HEK293 (cell line): ENCODE measurements at regions not wholly inside any gene's neighbourhood (a gene's known extent, or its start where the extent isn't known, plus 50 kb on each side); places are given as distances from the start of the nearest gene placed in this dataset.

Experiments used
- CTCF ChIA-PET: fragments of 350-600 bp; formaldehyde crosslinking; extraction: SDS; loops from one replicate; lab custom pipeline; 2021; ENCODE audit warnings: antibody characterized with exemption; lab: Yijun Ruan, JAX
- POLR2A ChIA-PET: fragments of 300-600 bp; formaldehyde crosslinking; extraction: SDS; loops from one replicate; lab custom pipeline; 2020; ENCODE audit warnings: antibody characterized with exemption, inconsistent platforms; lab: Yijun Ruan, JAX
- H3K27ac ChIP-seq: fragments of 200-500 bp; sonication (Bioruptor generic); 2 replicates; pipeline ENCODE4 v1.5.1; 2014; ENCODE audit warnings: low read depth, low read length, control low read depth, inconsistent platforms; ENCODE audit errors: extremely low read depth
- H3K36me3 ChIP-seq, 2 experiments: fragments of 200-500 bp in 1 of 2; sonication (Bioruptor generic) in 1 of 2; 1 replicate in 1 of 2; 2 replicates in 1 of 2; pipeline ENCODE4 v1.5.1; 2014 to 2017; ENCODE audit warnings: inconsistent platforms in 2 of 2, low read length in 2 of 2; ENCODE audit not compliant: control insufficient read depth in 2 of 2, insufficient read depth in 1 of 2
- H3K4me1 ChIP-seq: fragments of 200-500 bp; sonication (Bioruptor generic); 2 replicates; pipeline ENCODE4 v1.5.1; 2014; ENCODE audit warnings: mild to moderate bottlenecking, low read length, inconsistent platforms; ENCODE audit not compliant: control insufficient read depth, insufficient read depth
- H3K4me3 ChIP-seq: 2 replicates; pipeline ENCODE4 v1.5.1; 2011; ENCODE audit warnings: low read depth, mild to moderate bottlenecking, control low read depth, low read length, moderate library complexity
- H3K9me3 ChIP-seq: fragments of 200-500 bp; sonication (Bioruptor generic); 2 replicates; pipeline ENCODE4 v1.5.1; 2014; ENCODE audit warnings: low read depth, low read length, inconsistent platforms; ENCODE audit not compliant: control insufficient read depth, insufficient read depth
- GFI1B ChIP-seq: fragments of 450-650 bp; formaldehyde crosslinking; IDR thresholded peaks from 2 replicates; pipeline ENCODE4 v1.5.1; 2016; ENCODE audit warnings: missing biosample characterization, missing genetic modification characterization
- IKZF3 ChIP-seq: fragments of 450-650 bp; IDR thresholded peaks from 2 replicates; pipeline ENCODE4 v1.5.0; 2018; ENCODE audit warnings: missing biosample characterization, mild to moderate bottlenecking, missing genetic modification characterization, moderate library complexity
- KLF1 ChIP-seq: fragments of 450-650 bp; formaldehyde crosslinking; IDR thresholded peaks from 2 replicates; pipeline ENCODE4 v1.5.1; 2016; ENCODE audit warnings: missing biosample characterization, missing genetic modification characterization
- KLF10 ChIP-seq: fragments of 450-650 bp; IDR thresholded peaks from 2 replicates; pipeline ENCODE4 v1.5.1; 2018; ENCODE audit warnings: missing biosample characterization, mild to moderate bottlenecking, missing genetic modification characterization
- KLF8 ChIP-seq: fragments of 450-650 bp; formaldehyde crosslinking; IDR thresholded peaks from 2 replicates; pipeline ENCODE4 v1.5.1; 2016; ENCODE audit warnings: missing biosample characterization, missing genetic modification characterization
- MYNN ChIP-seq: fragments of 450-650 bp; formaldehyde crosslinking; IDR thresholded peaks from 2 replicates; pipeline ENCODE4 v1.5.1; 2016; ENCODE audit warnings: missing biosample characterization, missing genetic modification characterization, borderline replicate concordance
- SP2 ChIP-seq: fragments of 450-650 bp; formaldehyde crosslinking; IDR thresholded peaks from 2 replicates; pipeline ENCODE4 v1.5.1; 2016; ENCODE audit warnings: missing biosample characterization, missing genetic modification characterization
- TRIM28 ChIP-seq: IDR thresholded peaks from 2 replicates; pipeline ENCODE4 v1.6.1; 2011; ENCODE audit warnings: low read length, control low read depth, borderline replicate concordance
- YY2 ChIP-seq: fragments of 450-650 bp; formaldehyde crosslinking; IDR thresholded peaks from 2 replicates; pipeline ENCODE4 v1.5.1; 2016; ENCODE audit warnings: missing biosample characterization, missing genetic modification characterization
- ZBTB20 ChIP-seq: fragments of 450-650 bp; formaldehyde crosslinking; IDR thresholded peaks from 2 replicates; pipeline ENCODE4 v1.5.1; 2016; ENCODE audit warnings: missing biosample characterization, missing genetic modification characterization
- ZNF174 ChIP-seq: fragments of 450-650 bp; formaldehyde crosslinking; IDR thresholded peaks from 2 replicates; pipeline ENCODE4 v1.5.0; 2017; ENCODE audit warnings: missing biosample characterization, mild to moderate bottlenecking, missing genetic modification characterization
- ZNF202 ChIP-seq: fragments of 450-650 bp; formaldehyde crosslinking; IDR thresholded peaks from 2 replicates; pipeline ENCODE4 v1.5.1; 2016; ENCODE audit warnings: missing biosample characterization, missing genetic modification characterization, borderline replicate concordance
- ZNF274 ChIP-seq, 2 experiments: fragments of 200-500 bp in 1 of 2; fragments of 450-650 bp in 1 of 2; sonication (Bioruptor generic) in 1 of 2; formaldehyde crosslinking in 1 of 2; IDR thresholded peaks; 2 replicates each; pipeline versions ENCODE4 v1.5.1 to v1.6.1; 2014 to 2016; ENCODE audit warnings: borderline replicate concordance in 1 of 2, inconsistent platforms in 1 of 2, low read length in 1 of 2, missing biosample characterization in 1 of 2, missing genetic modification characterization in 1 of 2
- ZNF416 ChIP-seq: fragments of 450-650 bp; formaldehyde crosslinking; IDR thresholded peaks from 2 replicates; pipeline ENCODE4 v1.5.1; 2016; ENCODE audit warnings: missing biosample characterization, missing genetic modification characterization
- ZNF423 ChIP-seq: fragments of 450-650 bp; formaldehyde crosslinking; IDR thresholded peaks from 2 replicates; pipeline ENCODE4 v1.5.1; 2016; ENCODE audit warnings: missing biosample characterization, missing genetic modification characterization
- ZNF510 ChIP-seq: fragments of 450-650 bp; formaldehyde crosslinking; IDR thresholded peaks from 2 replicates; pipeline ENCODE4 v1.5.1; 2018; ENCODE audit warnings: mild to moderate bottlenecking, missing genetic modification characterization, missing biosample characterization; ENCODE audit not compliant: insufficient replicate concordance
- ZNF585B ChIP-seq: fragments of 450-650 bp; formaldehyde crosslinking; IDR thresholded peaks from 2 replicates; pipeline ENCODE4 v1.5.1; 2016; ENCODE audit warnings: missing biosample characterization, missing genetic modification characterization
- ZSCAN30 ChIP-seq: fragments of 450-650 bp; IDR thresholded peaks from 2 replicates; pipeline ENCODE4 v1.5.1; 2018; ENCODE audit warnings: missing biosample characterization, mild to moderate bottlenecking, missing genetic modification characterization, moderate library complexity
- ZXDB ChIP-seq: fragments of 450-650 bp; formaldehyde crosslinking; IDR thresholded peaks from 2 replicates; pipeline ENCODE4 v1.5.1; 2016; ENCODE audit warnings: missing biosample characterization, missing genetic modification characterization
- TF ChIP-seq, protein P1 (sequence below): fragments of 450-650 bp; formaldehyde crosslinking; IDR thresholded peaks from 2 replicates; pipeline ENCODE4 v1.5.1; 2016; ENCODE audit warnings: missing biosample characterization, missing genetic modification characterization
- TF ChIP-seq, protein P2 (sequence below): fragments of 450-650 bp; formaldehyde crosslinking; IDR thresholded peaks from 2 replicates; pipeline ENCODE4 v1.5.1; 2016; ENCODE audit warnings: missing biosample characterization, missing genetic modification characterization
- TF ChIP-seq, protein P3 (sequence below): fragments of 450-650 bp; formaldehyde crosslinking; IDR thresholded peaks from 2 replicates; pipeline ENCODE4 v1.5.1; 2017; ENCODE audit warnings: missing biosample characterization, missing genetic modification characterization

DNA sequence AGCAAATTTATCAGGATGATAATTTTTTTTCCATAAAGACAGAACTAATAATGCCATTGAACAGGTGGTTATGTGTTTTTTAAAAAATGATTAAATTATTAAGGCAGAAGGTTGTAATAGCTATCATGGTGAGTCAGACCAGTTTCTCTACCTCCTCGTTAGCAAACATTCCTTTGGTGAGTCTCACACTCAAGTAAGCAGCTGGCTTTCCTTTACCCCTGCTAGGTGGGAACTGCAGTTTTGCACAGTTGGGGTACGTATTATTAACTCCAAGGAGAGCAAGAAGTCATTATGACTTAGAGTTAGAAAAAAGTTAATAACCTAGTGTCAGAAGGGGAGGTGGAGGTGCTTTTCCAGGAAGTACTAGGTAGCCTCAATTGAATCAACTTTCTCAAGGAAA, 165.3 kb downstream of the SNAPC1 start:
- TF ChIP-seq GFI1B (tag by site-specific recombination) (no peak), ZNF423 (tag by site-specific recombination) (no peak), KLF10 (no peak), KLF1 (no peak), TRIM28 (no peak), ZNF202 (tag by site-specific recombination) (no peak), ZBTB20 (tag by site-specific recombination) (no peak), ZXDB (tag by site-specific recombination) (no peak), IKZF3 (tag by site-specific recombination) (no peak), SP2 (tag by site-specific recombination) (no peak), MYNN (tag by site-specific recombination) (no peak)
- TF ChIP-seq, protein P1, sequence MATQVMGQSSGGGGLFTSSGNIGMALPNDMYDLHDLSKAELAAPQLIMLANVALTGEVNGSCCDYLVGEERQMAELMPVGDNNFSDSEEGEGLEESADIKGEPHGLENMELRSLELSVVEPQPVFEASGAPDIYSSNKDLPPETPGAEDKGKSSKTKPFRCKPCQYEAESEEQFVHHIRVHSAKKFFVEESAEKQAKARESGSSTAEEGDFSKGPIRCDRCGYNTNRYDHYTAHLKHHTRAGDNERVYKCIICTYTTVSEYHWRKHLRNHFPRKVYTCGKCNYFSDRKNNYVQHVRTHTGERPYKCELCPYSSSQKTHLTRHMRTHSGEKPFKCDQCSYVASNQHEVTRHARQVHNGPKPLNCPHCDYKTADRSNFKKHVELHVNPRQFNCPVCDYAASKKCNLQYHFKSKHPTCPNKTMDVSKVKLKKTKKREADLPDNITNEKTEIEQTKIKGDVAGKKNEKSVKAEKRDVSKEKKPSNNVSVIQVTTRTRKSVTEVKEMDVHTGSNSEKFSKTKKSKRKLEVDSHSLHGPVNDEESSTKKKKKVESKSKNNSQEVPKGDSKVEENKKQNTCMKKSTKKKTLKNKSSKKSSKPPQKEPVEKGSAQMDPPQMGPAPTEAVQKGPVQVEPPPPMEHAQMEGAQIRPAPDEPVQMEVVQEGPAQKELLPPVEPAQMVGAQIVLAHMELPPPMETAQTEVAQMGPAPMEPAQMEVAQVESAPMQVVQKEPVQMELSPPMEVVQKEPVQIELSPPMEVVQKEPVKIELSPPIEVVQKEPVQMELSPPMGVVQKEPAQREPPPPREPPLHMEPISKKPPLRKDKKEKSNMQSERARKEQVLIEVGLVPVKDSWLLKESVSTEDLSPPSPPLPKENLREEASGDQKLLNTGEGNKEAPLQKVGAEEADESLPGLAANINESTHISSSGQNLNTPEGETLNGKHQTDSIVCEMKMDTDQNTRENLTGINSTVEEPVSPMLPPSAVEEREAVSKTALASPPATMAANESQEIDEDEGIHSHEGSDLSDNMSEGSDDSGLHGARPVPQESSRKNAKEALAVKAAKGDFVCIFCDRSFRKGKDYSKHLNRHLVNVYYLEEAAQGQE (tag by site-specific recombination) = no peak
- TF ChIP-seq, all 188 proteins: peak for 0
- Histone ChIP-seq H3K4me3 (no peak overlapping the region), H3K4me1 (peaks cover 6% of the 10 kb centered on the region), H3K27ac (no peak overlapping the region), H3K36me3 (no peaks in the 10 kb centered on the region), H3K9me3 (no peaks in the 10 kb centered on the region)
- CTCF ChIA-PET = interaction anchor here (0.6 to 1.4 kb wide), 3 partner anchors 33 to 201 kb away, joined by 3 to 5 read pairs (median 4); no protein-coding TSS in a partner anchor
- POLR2A ChIA-PET = interaction anchor here (1.0 kb wide), 1 partner anchor 232 kb away, joined by 3 read pairs; the partner anchor contains the start of gene HIF1A

DNA sequence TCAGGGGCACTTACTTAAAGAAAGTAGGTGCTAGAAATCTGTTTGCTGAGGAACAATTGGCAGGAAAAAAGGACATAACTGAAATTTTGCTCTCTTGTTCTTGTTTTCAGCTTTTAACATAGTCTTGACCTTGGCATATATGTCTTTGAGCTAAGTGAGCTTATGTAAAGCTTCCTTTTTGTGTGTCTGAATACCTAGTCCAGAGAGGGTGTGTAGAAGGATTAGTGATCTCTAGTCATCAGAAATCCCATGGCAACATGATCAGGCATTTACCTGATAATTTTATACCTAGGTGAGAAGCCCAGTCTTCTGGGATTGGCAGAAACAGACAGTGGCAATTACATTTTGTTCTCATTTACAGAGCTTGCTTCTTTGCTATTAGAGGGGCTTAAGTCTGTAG, 166.1 kb downstream of the SNAPC1 start:
- H3K27ac ChIP-seq = no peak overlapping the region
- H3K9me3 ChIP-seq = no peaks in the 10 kb centered on the region
- ChIA-PET POLR2A (no interaction called here), CTCF (interaction anchor here (0.5 to 1.0 kb wide), 4 partner anchors 10 to 1345 kb away, joined by 3 to 6 read pairs (median 3); no protein-coding TSS in a partner anchor)
- no peak overlapping the region for H3K4me3 ChIP-seq
- TF ChIP-seq ZNF585B (tag by site-specific recombination) (no peak), ZSCAN30 (tag by site-specific recombination) (no peak)
- TF ChIP-seq, all 188 proteins: peak for 0
- H3K36me3 ChIP-seq = no peaks in the 10 kb centered on the region
- H3K4me1 ChIP-seq = peaks cover 6% of the 10 kb centered on the region

DNA sequence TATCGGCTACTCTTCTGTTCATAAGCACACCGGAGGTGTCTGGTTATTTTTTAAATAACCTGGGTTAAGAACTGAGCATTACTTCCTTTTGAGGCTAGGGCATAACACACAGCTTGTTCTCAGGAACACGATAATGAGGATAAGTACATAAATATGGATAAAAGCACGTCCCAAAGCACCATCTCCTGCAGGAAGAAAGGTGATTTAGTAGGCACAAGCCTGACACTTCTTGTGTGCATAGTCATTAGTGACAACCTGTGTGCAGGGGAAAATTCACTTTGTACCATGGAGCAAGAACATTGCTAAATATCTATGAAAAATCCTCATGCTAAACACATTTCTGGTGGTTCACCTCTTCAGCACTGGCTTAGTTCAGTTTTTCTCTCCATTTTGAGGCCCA, 166.5 kb downstream of the SNAPC1 start:
- ChIA-PET CTCF (interaction anchor here (0.5 to 1.0 kb wide), 3 partner anchors 57 to 1345 kb away, joined by 3 to 6 read pairs (median 3); no protein-coding TSS in a partner anchor), POLR2A (no interaction called here)
- Histone ChIP-seq H3K36me3 (no peaks in the 10 kb centered on the region), H3K27ac (no peak overlapping the region), H3K4me3 (no peak overlapping the region), H3K4me1 (peaks cover 6% of the 10 kb centered on the region), H3K9me3 (no peaks in the 10 kb centered on the region)
- TF ChIP-seq YY2 (no peak), ZNF274 (IDR thresholded peaks at IDR 0.05; ENCODE audit: low read length) (no peak), ZNF274 (tag by site-specific recombination; IDR thresholded peaks at IDR 0.05; ENCODE audit: borderline replicate concordance) (no peak), ZNF174 (tag by site-specific recombination) (no peak), KLF8 (no peak), ZNF423 (tag by site-specific recombination) (no peak), ZNF510 (no peak), ZNF416 (tag by site-specific recombination) (no peak)
- TF ChIP-seq, protein P2, sequence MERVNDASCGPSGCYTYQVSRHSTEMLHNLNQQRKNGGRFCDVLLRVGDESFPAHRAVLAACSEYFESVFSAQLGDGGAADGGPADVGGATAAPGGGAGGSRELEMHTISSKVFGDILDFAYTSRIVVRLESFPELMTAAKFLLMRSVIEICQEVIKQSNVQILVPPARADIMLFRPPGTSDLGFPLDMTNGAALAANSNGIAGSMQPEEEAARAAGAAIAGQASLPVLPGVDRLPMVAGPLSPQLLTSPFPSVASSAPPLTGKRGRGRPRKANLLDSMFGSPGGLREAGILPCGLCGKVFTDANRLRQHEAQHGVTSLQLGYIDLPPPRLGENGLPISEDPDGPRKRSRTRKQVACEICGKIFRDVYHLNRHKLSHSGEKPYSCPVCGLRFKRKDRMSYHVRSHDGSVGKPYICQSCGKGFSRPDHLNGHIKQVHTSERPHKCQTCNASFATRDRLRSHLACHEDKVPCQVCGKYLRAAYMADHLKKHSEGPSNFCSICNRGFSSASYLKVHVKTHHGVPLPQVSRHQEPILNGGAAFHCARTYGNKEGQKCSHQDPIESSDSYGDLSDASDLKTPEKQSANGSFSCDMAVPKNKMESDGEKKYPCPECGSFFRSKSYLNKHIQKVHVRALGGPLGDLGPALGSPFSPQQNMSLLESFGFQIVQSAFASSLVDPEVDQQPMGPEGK (tag by site-specific recombination) = no peak
- TF ChIP-seq, protein P3, sequence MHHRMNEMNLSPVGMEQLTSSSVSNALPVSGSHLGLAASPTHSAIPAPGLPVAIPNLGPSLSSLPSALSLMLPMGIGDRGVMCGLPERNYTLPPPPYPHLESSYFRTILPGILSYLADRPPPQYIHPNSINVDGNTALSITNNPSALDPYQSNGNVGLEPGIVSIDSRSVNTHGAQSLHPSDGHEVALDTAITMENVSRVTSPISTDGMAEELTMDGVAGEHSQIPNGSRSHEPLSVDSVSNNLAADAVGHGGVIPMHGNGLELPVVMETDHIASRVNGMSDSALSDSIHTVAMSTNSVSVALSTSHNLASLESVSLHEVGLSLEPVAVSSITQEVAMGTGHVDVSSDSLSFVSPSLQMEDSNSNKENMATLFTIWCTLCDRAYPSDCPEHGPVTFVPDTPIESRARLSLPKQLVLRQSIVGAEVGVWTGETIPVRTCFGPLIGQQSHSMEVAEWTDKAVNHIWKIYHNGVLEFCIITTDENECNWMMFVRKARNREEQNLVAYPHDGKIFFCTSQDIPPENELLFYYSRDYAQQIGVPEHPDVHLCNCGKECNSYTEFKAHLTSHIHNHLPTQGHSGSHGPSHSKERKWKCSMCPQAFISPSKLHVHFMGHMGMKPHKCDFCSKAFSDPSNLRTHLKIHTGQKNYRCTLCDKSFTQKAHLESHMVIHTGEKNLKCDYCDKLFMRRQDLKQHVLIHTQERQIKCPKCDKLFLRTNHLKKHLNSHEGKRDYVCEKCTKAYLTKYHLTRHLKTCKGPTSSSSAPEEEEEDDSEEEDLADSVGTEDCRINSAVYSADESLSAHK (tag by site-specific recombination) = no peak
